Panc1 (cell line): ENCODE measurements at regions not wholly inside any gene's neighbourhood (a gene's known extent, or its start where the extent isn't known, plus 50 kb on each side); places are given as distances from the start of the nearest gene placed in this dataset.

Experiments
- ATAC-seq: fragments of 200-7000 bp; cut with Tn5 transposase; 2 replicates; pipeline ENCODE4 v1.9.1; 2020; ENCODE audit warnings: mild to moderate bottlenecking, moderate library complexity
- BruUV-seq: library from RNA; stranded (reverse); fragments of 400-500 nt; replicated peaks from 2 replicates; lab custom pipeline; 2021; lab: Mats Ljungman, UMichigan
- CTCF ChIA-PET: fragments of 300-600 bp; sonication (Branson Sonifier 250); formaldehyde crosslinking; loops from one replicate; lab custom pipeline; 2022; ENCODE audit warnings: antibody characterized with exemption; lab: Charles Lee
- POLR2A ChIA-PET: fragments of 300-600 bp; sonication (Branson Sonifier 250); formaldehyde crosslinking; loops from one replicate; lab custom pipeline; 2022; ENCODE audit warnings: antibody characterized with exemption; lab: Charles Lee
- DNase-seq: peaks from one replicate; pipeline ENCODE4 v3.0.0-alpha.2; 2010; ENCODE audit warnings: low read depth, low spot score
- H3K27ac ChIP-seq: 2 replicates; pipeline ENCODE4 v1.5.1; 2011; ENCODE audit warnings: mild to moderate bottlenecking, low read length, inconsistent platforms
- H3K27me3 ChIP-seq: fragments of 200-500 bp; sonication (Bioruptor generic); 2 replicates; pipeline ENCODE4 v1.6.0; 2014; ENCODE audit warnings: low read length, inconsistent platforms; ENCODE audit not compliant: control insufficient read depth, insufficient read depth
- H3K36me3 ChIP-seq: fragments of 200-500 bp; sonication (Bioruptor generic); 2 replicates; pipeline ENCODE4 v1.5.1; 2014; ENCODE audit warnings: inconsistent platforms, mild to moderate bottlenecking, low read length, moderate library complexity; ENCODE audit not compliant: control insufficient read depth, insufficient read depth
- H3K4me1 ChIP-seq: 2 replicates; pipeline ENCODE4 v1.5.1; 2011; ENCODE audit warnings: inconsistent platforms, mild to moderate bottlenecking, low read length, moderate library complexity; ENCODE audit not compliant: control insufficient read depth, insufficient read depth
- H3K4me3 ChIP-seq, 2 experiments: 2 replicates each; pipeline ENCODE4 v1.5.1; 2011 to 2012; ENCODE audit warnings: low read depth in 2 of 2, low read length in 2 of 2, mild to moderate bottlenecking in 2 of 2, inconsistent platforms in 1 of 2, moderate library complexity in 1 of 2
- H3K9me3 ChIP-seq: fragments of 200-500 bp; sonication (Bioruptor generic); 2 replicates; pipeline ENCODE4 v1.5.1; 2014; ENCODE audit warnings: low read depth, mild to moderate bottlenecking, inconsistent platforms, low read length, moderate library complexity; ENCODE audit not compliant: control insufficient read depth, insufficient read depth
- CTCF ChIP-seq: fragments of 450-650 bp; IDR thresholded peaks from 2 replicates; pipeline ENCODE4 v1.5.1; 2017; ENCODE audit warnings: mild to moderate bottlenecking
- POLR2AphosphoS5 ChIP-seq: IDR thresholded peaks from 2 replicates; pipeline ENCODE4 v1.6.1; 2012; ENCODE audit warnings: mild to moderate bottlenecking, low read depth, low read length, moderate library complexity
- REST ChIP-seq, 2 experiments: IDR thresholded peaks; 2 replicates each; pipeline ENCODE4 v1.6.1; 2011 to 2012; ENCODE audit warnings: low read depth in 2 of 2, control low read depth in 1 of 2, low read length in 1 of 2, mild to moderate bottlenecking in 1 of 2, moderate library complexity in 1 of 2; ENCODE audit not compliant: insufficient read depth in 1 of 2
- SIN3A ChIP-seq: IDR thresholded peaks from 2 replicates; pipeline ENCODE4 v1.6.1; 2012; ENCODE audit warnings: low read depth, mild to moderate bottlenecking, low read length, moderate library complexity, borderline replicate concordance; ENCODE audit not compliant: insufficient read depth
- TCF7L2 ChIP-seq: IDR thresholded peaks from 2 replicates; pipeline ENCODE4 v1.6.1; 2011; ENCODE audit warnings: mild to moderate bottlenecking, low read depth, low read length, inconsistent platforms
- in situ Hi-C: cut with HindIII; loops from 2 replicates; pipeline ENCODE4 v1.10.0; 2016; ENCODE audit warnings: low sequenced_read_pairs, low pct_unique_long_range_greater_than_20kb
- intact Hi-C: fragments of 100-400 bp; cut with micrococcal nuclease; formaldehyde crosslinking; loops from one replicate; pipeline ENCODE4 v1.10.0; 2022; ENCODE audit not compliant: unreplicated experiment

- TF ChIP-seq REST (IDR thresholded peaks at IDR 0.05; ENCODE audit: insufficient read depth in 1 of 2, low read depth in 2 of 2, low read length in 1 of 2) (no peak), CTCF (no peak), SIN3A (no peak), POLR2AphosphoS5 (no peak), TCF7L2 (no peak)
- in situ Hi-C loops, result no loop called here
- no peaks in the 10 kb centered on the region for H3K27me3 ChIP-seq
- H3K36me3 ChIP-seq, result no peaks in the 10 kb centered on the region
- no peaks in the 10 kb centered on the region for H3K9me3 ChIP-seq
- no peak overlapping the region for H3K4me3 ChIP-seq
- DNase-seq (no peak), ATAC-seq (no peak)
- intact Hi-C loops, result no loop called here
- no peak overlapping the region for H3K27ac ChIP-seq
- POLR2A ChIA-PET, result no interaction called here
- no TSS peak for BruUV-seq
- CTCF ChIA-PET, result no interaction called here
- no peaks in the 10 kb centered on the region for H3K4me1 ChIP-seq
Observed at GRCh38 chr10:10545771-10546170, 471.9 kb upstream of the CELF2 start.

GRCh38 chr10:10551596-10552301, 465.9 kb upstream of the CELF2 start:
- Histone ChIP-seq H3K27ac (no peak overlapping the region), H3K36me3 (no peaks in the 10 kb centered on the region), H3K9me3 (no peaks in the 10 kb centered on the region), H3K27me3 (no peaks in the 10 kb centered on the region), H3K4me3 (no peak overlapping the region), H3K4me1 (no peaks in the 10 kb centered on the region)
- in situ Hi-C loops, result no loop called here
- no peak for TF ChIP-seq REST (IDR thresholded peaks at IDR 0.05; ENCODE audit: insufficient read depth in 1 of 2, low read depth in 2 of 2, low read length in 1 of 2)
- no peak for TF ChIP-seq SIN3A
- no peak for TF ChIP-seq CTCF
- TF ChIP-seq TCF7L2, result no peak
- no peak for TF ChIP-seq POLR2AphosphoS5
- intact Hi-C loops, result no loop called here
- CTCF ChIA-PET, result interaction anchor here (0.6 kb wide), 1 partner anchor 650 kb away, joined by 4 read pairs; no protein-coding TSS in a partner anchor
- POLR2A ChIA-PET, result no interaction called here
- DNase-seq (no peak), ATAC-seq (no peak)
- BruUV-seq, result no TSS peak
